ENCODE measurements at regions not wholly inside any gene's neighbourhood (a gene's known extent, or its start where the extent isn't known, plus 50 kb on each side); places are given as distances from the start of the nearest gene placed in this dataset.

DNA sequence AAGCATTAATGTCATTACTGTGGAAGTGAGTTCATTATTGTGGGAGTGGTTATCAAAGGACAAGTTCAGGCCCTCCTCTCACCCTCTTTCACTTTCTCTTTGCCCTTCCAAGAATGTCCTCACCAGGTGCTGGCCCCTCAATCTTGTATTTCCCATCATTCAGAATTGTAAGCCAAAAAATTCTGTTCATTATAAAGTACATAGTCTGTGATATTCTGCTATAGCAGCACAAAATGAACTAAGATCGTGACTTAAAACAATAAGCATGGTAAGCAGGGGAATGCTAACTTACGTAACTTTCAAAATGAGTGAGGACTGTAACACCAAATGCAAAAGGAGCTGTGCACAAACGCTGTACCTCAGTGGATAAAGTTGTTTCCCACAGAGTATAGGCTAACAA, 515.7 kb upstream of the BTBD3 start:
- no peak for TF ChIP-seq EZH2phosphoT487 (IDR thresholded peaks at IDR 0.05; ENCODE audit: borderline replicate concordance)
- TF ChIP-seq, protein P1, sequence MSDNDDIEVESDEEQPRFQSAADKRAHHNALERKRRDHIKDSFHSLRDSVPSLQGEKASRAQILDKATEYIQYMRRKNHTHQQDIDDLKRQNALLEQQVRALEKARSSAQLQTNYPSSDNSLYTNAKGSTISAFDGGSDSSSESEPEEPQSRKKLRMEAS (IDR thresholded peaks at IDR 0.05) = no peak
- TF ChIP-seq, protein P2, sequence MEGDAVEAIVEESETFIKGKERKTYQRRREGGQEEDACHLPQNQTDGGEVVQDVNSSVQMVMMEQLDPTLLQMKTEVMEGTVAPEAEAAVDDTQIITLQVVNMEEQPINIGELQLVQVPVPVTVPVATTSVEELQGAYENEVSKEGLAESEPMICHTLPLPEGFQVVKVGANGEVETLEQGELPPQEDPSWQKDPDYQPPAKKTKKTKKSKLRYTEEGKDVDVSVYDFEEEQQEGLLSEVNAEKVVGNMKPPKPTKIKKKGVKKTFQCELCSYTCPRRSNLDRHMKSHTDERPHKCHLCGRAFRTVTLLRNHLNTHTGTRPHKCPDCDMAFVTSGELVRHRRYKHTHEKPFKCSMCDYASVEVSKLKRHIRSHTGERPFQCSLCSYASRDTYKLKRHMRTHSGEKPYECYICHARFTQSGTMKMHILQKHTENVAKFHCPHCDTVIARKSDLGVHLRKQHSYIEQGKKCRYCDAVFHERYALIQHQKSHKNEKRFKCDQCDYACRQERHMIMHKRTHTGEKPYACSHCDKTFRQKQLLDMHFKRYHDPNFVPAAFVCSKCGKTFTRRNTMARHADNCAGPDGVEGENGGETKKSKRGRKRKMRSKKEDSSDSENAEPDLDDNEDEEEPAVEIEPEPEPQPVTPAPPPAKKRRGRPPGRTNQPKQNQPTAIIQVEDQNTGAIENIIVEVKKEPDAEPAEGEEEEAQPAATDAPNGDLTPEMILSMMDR (IDR thresholded peaks at IDR 0.05 in 2 of 3, conservative IDR thresholded peaks at IDR 0.05 in 1 of 3; ENCODE audit: borderline replicate concordance in 1 of 3, insufficient read depth in 1 of 3, low read depth in 2 of 3, low read length in 2 of 3) = no peak
- no peak for TF ChIP-seq RAD21 (IDR thresholded peaks at IDR 0.05; ENCODE audit: low read depth)
- TF ChIP-seq EZH2 (IDR thresholded peaks at IDR 0.05) = no peak
- TF ChIP-seq SIN3A (IDR thresholded peaks at IDR 0.05; ENCODE audit: low read depth) = no peak
- no peak for TF ChIP-seq SP1 (IDR thresholded peaks at IDR 0.05; ENCODE audit: low read depth)
- TF ChIP-seq POLR2A (IDR thresholded peaks at IDR 0.05; ENCODE audit: borderline replicate concordance, extremely low read depth, insufficient read depth, insufficient read length) = no peak
- no peak for TF ChIP-seq POLR2AphosphoS5 (IDR thresholded peaks at IDR 0.05; ENCODE audit: low read depth, low read length)
- no peak for TF ChIP-seq ZFX (IDR thresholded peaks at IDR 0.05)
